ENCODE measurements at regions not wholly inside any gene's neighbourhood (a gene's known extent, or its start where the extent isn't known, plus 50 kb on each side); places are given as distances from the start of the nearest gene placed in this dataset.

- no peak for DNase-seq (ENCODE audit: low spot score)
Measured at GRCh38 chr20:56996533-56996932, 269.9 kb downstream of the BMP7 start.

GRCh38 chr20:56998438-56998837 lies 268.0 kb downstream of the BMP7 start:
- no peak for DNase-seq (ENCODE audit: low spot score)

- DNase-seq (ENCODE audit: low spot score): no peak
Measured at GRCh38 chr20:57000441-57000968, 265.9 kb downstream of the BMP7 start.

- DNase-seq (ENCODE audit: low spot score): no peak
Measured at GRCh38 chr20:57001126-57001767, 265.2 kb downstream of the BMP7 start.

GRCh38 chr20:57002066-57002570 lies 264.3 kb downstream of the BMP7 start:
- DNase-seq (ENCODE audit: low spot score): no peak

GRCh38 chr20:57003012-57003411 lies 263.4 kb downstream of the BMP7 start:
- DNase-seq (ENCODE audit: low spot score): no peak

- no peak for DNase-seq (ENCODE audit: low spot score)
Measured at GRCh38 chr20:57004416-57004815, 262.0 kb downstream of the BMP7 start.

GRCh38 chr20:57004951-57005933 lies 261.2 kb downstream of the BMP7 start:
- no peak for DNase-seq (ENCODE audit: low spot score)

GRCh38 chr20:57006411-57007170 lies 259.9 kb downstream of the BMP7 start:
- DNase-seq (ENCODE audit: low spot score): no peak

GRCh38 chr20:57007171-57007540 lies 259.3 kb downstream of the BMP7 start:
- DNase-seq (ENCODE audit: low spot score): no peak

- no peak for DNase-seq (ENCODE audit: low spot score)
Measured at GRCh38 chr20:57008217-57008616, 258.2 kb downstream of the BMP7 start.

- DNase-seq (ENCODE audit: low spot score): no peak
Measured at GRCh38 chr20:57009355-57009754, 257.1 kb downstream of the BMP7 start.

- no peak for DNase-seq (ENCODE audit: low spot score)
Measured at GRCh38 chr20:57009775-57010174, 256.7 kb downstream of the BMP7 start.

GRCh38 chr20:57012691-57013090 lies 253.8 kb downstream of the BMP7 start:
- DNase-seq (ENCODE audit: low spot score): no peak

- DNase-seq (ENCODE audit: low spot score): no peak
Measured at GRCh38 chr20:57013217-57013616, 253.2 kb downstream of the BMP7 start.

- DNase-seq (ENCODE audit: low spot score): no peak
Measured at GRCh38 chr20:57013741-57014140, 252.7 kb downstream of the BMP7 start.

- DNase-seq (ENCODE audit: low spot score): no peak
Measured at GRCh38 chr20:57020364-57020763, 246.1 kb downstream of the BMP7 start.

GRCh38 chr20:57022306-57022705 lies 244.1 kb downstream of the BMP7 start:
- DNase-seq (ENCODE audit: low spot score): no peak

- no peak for DNase-seq (ENCODE audit: low spot score)
Measured at GRCh38 chr20:57023007-57023406, 243.4 kb downstream of the BMP7 start.

GRCh38 chr20:57023997-57024396 lies 242.4 kb downstream of the BMP7 start:
- DNase-seq (ENCODE audit: low spot score): no peak

- no peak for DNase-seq (ENCODE audit: low spot score)
Measured at GRCh38 chr20:57024849-57025248, 241.6 kb downstream of the BMP7 start.

- no peak for DNase-seq (ENCODE audit: low spot score)
Measured at GRCh38 chr20:57025261-57025660, 241.2 kb downstream of the BMP7 start.
